ENCODE measurements at regions not wholly inside any gene's neighbourhood (a gene's known extent, or its start where the extent isn't known, plus 50 kb on each side); places are given as distances from the start of the nearest gene placed in this dataset.

- TF ChIP-seq LEF1 (IDR thresholded peaks at IDR 0.05; ENCODE audit: borderline replicate concordance), result no peak
- TF ChIP-seq FOXK2 (IDR thresholded peaks at IDR 0.05), result no peak
- no peak for TF ChIP-seq SUZ12 (IDR thresholded peaks at IDR 0.05)
- TF ChIP-seq SP1 (IDR thresholded peaks at IDR 0.05), result no peak
- TF ChIP-seq TARDBP (IDR thresholded peaks at IDR 0.05), result no peak
- no peak for TF ChIP-seq BHLHE40 (IDR thresholded peaks at IDR 0.05; ENCODE audit: borderline replicate concordance)
- no peak for TF ChIP-seq NFRKB (IDR thresholded peaks at IDR 0.05)
- no peak for TF ChIP-seq ZNF384 (IDR thresholded peaks at IDR 0.05)
- no peak for TF ChIP-seq FOXA1 (IDR thresholded peaks at IDR 0.05)
- no peak for TF ChIP-seq ELF4 (IDR thresholded peaks at IDR 0.05)
- no peak for TF ChIP-seq L3MBTL2 (conservative IDR thresholded peaks at IDR 0.05)
- TF ChIP-seq HDGF (IDR thresholded peaks at IDR 0.05; ENCODE audit: borderline replicate concordance), result no peak
- no peak for TF ChIP-seq PKNOX1 (IDR thresholded peaks at IDR 0.05)
These were observed 182.9 kb upstream of the SHH start for GRCh38 chr7:155995183-155995612.
